ENCODE measurements at regions not wholly inside any gene's neighbourhood (a gene's known extent, or its start where the extent isn't known, plus 50 kb on each side); places are given as distances from the start of the nearest gene placed in this dataset.
A peak's percentile ranks its signal among the peaks of the same experiment; 100 is the strongest.

- Histone ChIP-seq H3K4me3 (ENCODE audit: low read depth, low read length) (no peak overlapping the region), H3K36me3 (ENCODE audit: control insufficient read depth, insufficient read depth, low read length) (no peaks in the 10 kb centered on the region), H3K27me3 (ENCODE audit: control insufficient read depth, insufficient read depth, low read length) (no peaks in the 10 kb centered on the region)
- no peak for TF ChIP-seq CTCF (IDR thresholded peaks at IDR 0.05; ENCODE audit: insufficient read depth, low read length, severe bottlenecking)
- DNase-seq (ENCODE audit: low read depth) (no peak), FAIRE-seq (no peak)
Observed at GRCh38 chr20:60754856-60755255, 497.2 kb upstream of the CDH4 start.

- no peak for TF ChIP-seq CTCF (IDR thresholded peaks at IDR 0.05; ENCODE audit: insufficient read depth, low read length, severe bottlenecking)
- Histone ChIP-seq H3K27me3 (ENCODE audit: control insufficient read depth, insufficient read depth, low read length) (no peaks in the 10 kb centered on the region), H3K36me3 (ENCODE audit: control insufficient read depth, insufficient read depth, low read length) (no peaks in the 10 kb centered on the region), H3K4me3 (ENCODE audit: low read depth, low read length) (no peak overlapping the region)
- no peak for FAIRE-seq
- DNase-seq (ENCODE audit: low read depth): no peak
Observed at GRCh38 chr20:60759651-60760050, 492.4 kb upstream of the CDH4 start.

- DNase-seq (ENCODE audit: low read depth) (no peak), FAIRE-seq (no peak)
- no peak for TF ChIP-seq CTCF (IDR thresholded peaks at IDR 0.05; ENCODE audit: insufficient read depth, low read length, severe bottlenecking)
- H3K27me3 ChIP-seq (ENCODE audit: control insufficient read depth, insufficient read depth, low read length): no peaks in the 10 kb centered on the region
- no peaks in the 10 kb centered on the region for H3K36me3 ChIP-seq (ENCODE audit: control insufficient read depth, insufficient read depth, low read length)
- H3K4me3 ChIP-seq (ENCODE audit: low read depth, low read length): no peak overlapping the region
Observed at GRCh38 chr20:60760256-60761000, 491.6 kb upstream of the CDH4 start.

- no peak for FAIRE-seq
- H3K27me3 ChIP-seq (ENCODE audit: control insufficient read depth, insufficient read depth, low read length): no peaks in the 10 kb centered on the region
- no peak overlapping the region for H3K4me3 ChIP-seq (ENCODE audit: low read depth, low read length)
Observed at GRCh38 chr20:60761056-60761455, 491.0 kb upstream of the CDH4 start.

GRCh38 chr20:60762386-60762785 lies 489.7 kb upstream of the CDH4 start:
- FAIRE-seq (no peak), DNase-seq (ENCODE audit: low read depth) (no peak)
- no peak overlapping the region for H3K4me3 ChIP-seq (ENCODE audit: low read depth, low read length)
- no peaks in the 10 kb centered on the region for H3K27me3 ChIP-seq (ENCODE audit: control insufficient read depth, insufficient read depth, low read length)
- no peaks in the 10 kb centered on the region for H3K36me3 ChIP-seq (ENCODE audit: control insufficient read depth, insufficient read depth, low read length)
- no peak for TF ChIP-seq CTCF (IDR thresholded peaks at IDR 0.05; ENCODE audit: insufficient read depth, low read length, severe bottlenecking)

More at GRCh38 chr20:60761056-60761455, 491.0 kb upstream of the CDH4 start:
- no peak for TF ChIP-seq CTCF (IDR thresholded peaks at IDR 0.05; ENCODE audit: insufficient read depth, low read length, severe bottlenecking)
- H3K36me3 ChIP-seq (ENCODE audit: control insufficient read depth, insufficient read depth, low read length): no peaks in the 10 kb centered on the region
- no peak for DNase-seq (ENCODE audit: low read depth)

- Histone ChIP-seq H3K36me3 (ENCODE audit: control insufficient read depth, insufficient read depth, low read length) (no peaks in the 10 kb centered on the region), H3K27me3 (ENCODE audit: control insufficient read depth, insufficient read depth, low read length) (no peaks in the 10 kb centered on the region), H3K4me3 (ENCODE audit: low read depth, low read length) (no peak overlapping the region)
- no peak for TF ChIP-seq CTCF (IDR thresholded peaks at IDR 0.05; ENCODE audit: insufficient read depth, low read length, severe bottlenecking)
- FAIRE-seq (peak; percentile 83), DNase-seq (ENCODE audit: low read depth) (no peak)
Observed at GRCh38 chr20:60764328-60764727, 487.7 kb upstream of the CDH4 start.
